Right lobe of liver (tissue), 6 donors: ENCODE measurements at regions not wholly inside any gene's neighbourhood (a gene's known extent, or its start where the extent isn't known, plus 50 kb on each side); places are given as distances from the start of the nearest gene placed in this dataset.
"Not testable (repeated sequence)": the region's sequence is repeated elsewhere in the genome, so short reads cannot be mapped to it uniquely, and the experiment has no call there.

Experiments
- ATAC-seq, 4 donors: fragments of 200-7000 bp; cut with Tn5 transposase; one replicate each; pipeline ENCODE4 v1.9.1; 2020; ENCODE audit warnings: mild to moderate bottlenecking in 4 of 4, moderate library complexity in 4 of 4
- DNase-seq, 3 donors: peaks; one replicate each; pipeline ENCODE4 v3.0.0-alpha.2; 2020
- H3K27ac ChIP-seq, 3 donors: fragments of 200-600 bp; one replicate each; pipeline ENCODE4 v1.8.0; 2022
- H3K27me3 ChIP-seq, 2 donors: fragments of 200-600 bp; one replicate each; pipeline ENCODE4 v1.8.0; 2022
- H3K36me3 ChIP-seq, 4 donors: fragments of 200-600 bp; sonication (generic) in 1 of 4; one replicate each; pipeline versions ENCODE4 v1.5.1 to v1.8.0; 2017 to 2022; ENCODE audit warnings: control low read depth in 1 of 4
- H3K4me1 ChIP-seq, 4 donors: fragments of 200-600 bp; sonication (generic) in 1 of 4; one replicate each; pipeline versions ENCODE4 v1.5.1 to v1.8.0; 2017 to 2022; ENCODE audit warnings: control low read depth in 1 of 4
- H3K4me3 ChIP-seq, 3 donors: fragments of 200-600 bp; one replicate each; pipeline ENCODE4 v1.8.0; 2022
- H3K9me3 ChIP-seq, 4 donors: fragments of 200-600 bp; sonication (generic) in 1 of 4; one replicate each; pipeline versions ENCODE4 v1.5.1 to v1.8.0; 2017 to 2022; ENCODE audit warnings: control low read depth in 1 of 4
- CTCF ChIP-seq, 4 donors: fragments of 200-600 bp in 3 of 4; fragments of 450-650 bp in 1 of 4; IDR thresholded peaks; one replicate each; pipeline versions ENCODE4 v1.5.1 to v1.8.0; 2016 to 2022; ENCODE audit warnings: antibody characterized with exemption in 4 of 4, mild to moderate bottlenecking in 2 of 4
- POLR2A ChIP-seq: fragments of 450-650 bp; IDR thresholded peaks from one replicate; pipeline ENCODE4 v1.6.1; 2017; ENCODE audit warnings: antibody characterized with exemption, mild to moderate bottlenecking
- WGBS: methylation state at CpG from one replicate; pipeline ENCODE4 v1.1.6; 2018; ENCODE audit warnings: low coverage, low lambda C conversion rate; ENCODE audit not compliant: insufficient coverage; ENCODE audit errors: missing lambda C conversion rate; 5-methylcytosine and 5-hydroxymethylcytosine counted together
- intact Hi-C, 2 donors: fragments of 100-400 bp; cut with DNase I; formaldehyde crosslinking; loops; one replicate each; pipeline versions ENCODE4 v1.11.2 to v1.14.1; 2022
- donor health status: DM: no; HTN: yes; CAD: no.
- donor health status: DM: no; HTN: no; CAD: no.
- donor health status: DM: no; HTN: no; CAD: no.
- donor health status: DM: no; HTN: yes; CAD: no.
- donor health status: DM: no; HTN: yes; CAD: no.

GRCh38 chr6:169093770-169094551 is 159.7 kb downstream of the THBS2 start:
- Histone ChIP-seq H3K4me1 (peaks cover 0 to 3% (median 0%) of the 10 kb centered on the region in 4 donors), H3K4me3 (no peak overlapping the region), H3K27ac (no peak overlapping the region), H3K36me3 (no peaks in the 10 kb centered on the region), H3K27me3 (no peaks in the 10 kb centered on the region), H3K9me3 (no peaks in the 10 kb centered on the region)
- DNase-seq: no peak
- intact Hi-C loops: no loop called here
- TF ChIP-seq CTCF (IDR thresholded peaks at IDR 0.05) (no peak), POLR2A (no peak)
- no peak for ATAC-seq
- WGBS: 66% methylated on average over 11 of the region's 16 CpGs

- intact Hi-C loops: no loop called here
- H3K9me3 ChIP-seq: no peaks in the 10 kb centered on the region
- H3K27me3 ChIP-seq: no peaks in the 10 kb centered on the region
- DNase-seq: no peak
- no peak overlapping the region for H3K27ac ChIP-seq
- H3K4me1 ChIP-seq: peaks cover 0 to 3% (median 0%) of the 10 kb centered on the region in 4 donors
- ATAC-seq: no peak
- TF ChIP-seq CTCF (IDR thresholded peaks at IDR 0.05) (no peak), POLR2A (no peak)
- H3K4me3 ChIP-seq: no peak overlapping the region
- 57% methylated on average over 8 of the region's 11 CpGs for WGBS
- no peaks in the 10 kb centered on the region for H3K36me3 ChIP-seq
These were observed 160.5 kb downstream of the THBS2 start for GRCh38 chr6:169093066-169093723.

GRCh38 chr6:169092375-169092774 is 161.3 kb downstream of the THBS2 start:
- Histone ChIP-seq H3K4me1 (peaks cover 0 to 3% (median 0%) of the 10 kb centered on the region in 4 donors), H3K27me3 (no peaks in the 10 kb centered on the region), H3K36me3 (no peaks in the 10 kb centered on the region), H3K4me3 (no peak overlapping the region), H3K9me3 (no peaks in the 10 kb centered on the region), H3K27ac (no peak overlapping the region)
- intact Hi-C loops: no loop called here
- WGBS: 36% methylated on average over 2 of the region's 3 CpGs
- peak; percentile 38 to 59 (median 46) for ATAC-seq
- TF ChIP-seq POLR2A (no peak), CTCF (IDR thresholded peaks at IDR 0.05) (no peak)
- DNase-seq: no peak

GRCh38 chr6:169090514-169091127 is 163.0 kb downstream of the THBS2 start:
- H3K27ac ChIP-seq, ATAC-seq, H3K27me3 ChIP-seq, H3K9me3 ChIP-seq, H3K4me3 ChIP-seq, DNase-seq, H3K4me1 ChIP-seq, H3K36me3 ChIP-seq, intact Hi-C loops: not testable (repeated sequence)
- 26% methylated on average over 2 of the region's 2 CpGs for WGBS

GRCh38 chr6:169088762-169089161 is 164.9 kb downstream of the THBS2 start:
- no peak overlapping the region for H3K27ac ChIP-seq
- intact Hi-C loops: no loop called here
- DNase-seq (no peak), ATAC-seq (no peak)
- H3K27me3 ChIP-seq: no peaks in the 10 kb centered on the region
- H3K36me3 ChIP-seq: no peaks in the 10 kb centered on the region
- no peak for TF ChIP-seq CTCF (IDR thresholded peaks at IDR 0.05)
- no peak for TF ChIP-seq POLR2A
- H3K9me3 ChIP-seq: no peaks in the 10 kb centered on the region
- H3K4me3 ChIP-seq: no peak overlapping the region
- peaks cover 0 to 3% (median 0%) of the 10 kb centered on the region in 4 donors for H3K4me1 ChIP-seq
- WGBS: 63% methylated on average over 1 of the region's 2 CpGs
